Cardiac septum (tissue), 1 donor: ENCODE measurements at regions not wholly inside any gene's neighbourhood (a gene's known extent, or its start where the extent isn't known, plus 50 kb on each side); places are given as distances from the start of the nearest gene placed in this dataset.
"Not testable (repeated sequence)": the region's sequence is repeated elsewhere in the genome, so short reads cannot be mapped to it uniquely, and the experiment has no call there.

ENCODE experiments used
- DNase-seq: peaks from one replicate; pipeline ENCODE4 v3.0.0-alpha.2; 2020; ENCODE audit warnings: low spot score
- intact Hi-C: fragments of 100-400 bp; cut with DNase I; formaldehyde crosslinking; loops from one replicate; pipeline ENCODE4 v1.14.0; 2022
- donor health status: DM: no; HTN: no; CAD: no.

DNA sequence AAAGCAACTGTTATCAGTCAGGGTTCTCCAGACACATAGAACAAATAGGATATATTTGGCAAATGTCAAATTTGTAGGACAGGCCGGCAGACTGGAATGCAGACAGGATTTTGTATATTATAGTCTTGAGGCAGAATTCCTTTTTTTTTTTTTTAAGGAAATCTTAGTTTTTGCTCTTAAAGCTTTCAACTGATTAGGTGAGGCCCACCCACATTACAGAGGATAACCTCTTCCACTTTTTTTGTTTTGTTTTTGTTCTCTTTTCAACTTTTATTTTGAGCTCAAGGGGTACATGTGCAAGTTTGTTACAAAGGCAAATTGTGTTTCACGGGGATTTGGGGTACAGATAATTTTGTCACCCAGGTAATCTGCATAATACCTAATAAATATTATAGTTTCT is 350.2 kb upstream of the CHAC2 start:
- intact Hi-C loops: no loop called here
- no peak for DNase-seq

DNA sequence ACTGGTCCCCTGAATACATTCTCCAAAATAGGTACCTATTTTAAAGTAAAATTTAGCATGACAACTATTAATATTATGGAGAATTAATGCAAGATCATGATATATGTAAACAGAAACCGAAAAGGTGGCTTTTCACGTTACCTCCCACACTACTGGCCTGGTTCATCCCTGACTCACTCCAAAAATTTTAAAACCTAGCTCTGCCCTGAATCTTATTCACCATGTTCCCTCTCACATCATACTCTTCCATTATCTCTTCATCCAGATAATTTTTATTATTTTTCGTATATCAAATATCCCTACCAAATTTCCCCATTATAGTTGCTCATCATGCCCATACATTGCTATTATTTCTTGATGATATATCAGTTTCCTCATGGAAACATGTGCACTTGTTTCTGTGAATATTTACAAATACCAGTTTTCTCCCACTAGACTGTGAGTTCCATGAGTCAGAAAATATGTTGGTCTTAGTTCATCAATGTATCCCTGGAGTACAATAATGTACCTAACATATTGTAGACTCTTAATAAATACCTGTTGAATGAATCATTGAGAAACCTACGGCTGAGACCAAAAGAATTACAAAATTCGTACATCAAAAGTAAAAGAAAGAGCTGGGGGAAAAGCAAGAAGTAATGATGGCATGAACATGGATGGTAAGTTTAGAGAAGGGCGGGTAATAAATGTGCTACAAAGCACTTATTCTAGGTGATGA is 360.1 kb upstream of the CHAC2 start:
- intact Hi-C loops: no loop called here
- no peak for DNase-seq

DNA sequence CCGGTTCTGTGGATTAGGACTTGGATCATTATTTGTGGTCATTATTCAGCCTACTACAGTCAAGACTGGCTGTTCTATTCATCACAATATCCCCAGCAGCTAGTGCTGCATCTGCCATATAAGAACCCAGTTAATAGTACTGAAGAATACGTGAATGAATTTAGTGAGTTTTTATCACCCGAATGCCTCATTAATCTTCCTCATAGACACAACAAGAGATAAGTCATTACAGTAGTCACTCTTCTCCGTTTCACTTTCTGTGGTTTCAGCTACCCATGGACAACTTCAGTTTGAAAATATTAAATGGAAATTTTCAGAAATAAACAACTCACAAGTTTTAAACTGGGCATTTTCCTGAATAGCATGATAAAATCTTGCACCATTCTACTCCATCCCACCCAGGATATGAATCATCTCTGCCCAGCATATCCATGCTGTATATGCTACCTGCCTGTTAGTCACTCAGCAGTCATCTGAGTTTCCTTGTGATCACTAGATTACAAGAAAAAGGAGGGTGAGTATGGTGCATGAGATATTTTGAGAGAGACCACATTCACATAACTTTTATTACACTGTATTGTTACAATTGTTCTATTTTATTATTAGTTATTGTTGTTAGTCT is 363.7 kb upstream of the CHAC2 start:
- DNase-seq: no peak
- intact Hi-C loops: no loop called here

DNA sequence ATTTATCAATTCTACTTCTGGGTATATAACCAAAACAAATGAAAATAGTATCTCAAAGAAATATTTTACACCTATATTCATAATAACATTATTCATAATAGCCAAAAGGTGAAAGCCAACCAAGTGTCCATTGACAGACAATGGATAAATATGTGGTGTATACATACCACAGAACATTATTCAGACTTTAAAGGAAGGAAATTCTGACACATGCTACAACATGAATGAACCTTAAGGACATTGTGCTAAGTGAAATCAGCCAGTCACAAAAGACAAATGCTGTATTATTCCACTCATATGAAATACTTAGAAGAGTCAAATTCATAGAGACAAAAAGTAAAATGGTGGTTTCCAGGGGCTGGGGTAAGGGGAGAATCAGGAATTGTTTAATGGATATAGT is 370.5 kb upstream of the CHAC2 start:
- no peak for DNase-seq
- intact Hi-C loops: no loop called here

DNA sequence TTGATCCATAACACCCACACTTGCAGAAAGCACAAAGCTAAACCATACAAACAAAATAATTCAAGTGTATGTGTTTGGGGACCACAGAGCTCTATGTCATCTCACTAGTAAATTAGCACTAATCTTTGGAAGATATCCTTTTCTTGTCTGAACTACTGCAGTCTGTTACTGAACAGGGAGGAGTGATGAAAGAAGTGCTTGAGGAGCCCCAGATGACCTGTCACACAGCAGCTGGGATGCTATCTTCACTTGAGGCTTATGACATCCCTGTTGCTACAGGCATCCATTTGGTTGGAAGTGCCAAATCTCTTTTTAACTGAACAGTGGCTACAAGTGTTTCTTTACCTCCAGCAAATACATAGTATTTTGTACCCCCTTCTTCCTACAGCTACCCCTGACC is 386.3 kb upstream of the CHAC2 start:
- intact Hi-C loops: no loop called here
- no peak for DNase-seq

DNA sequence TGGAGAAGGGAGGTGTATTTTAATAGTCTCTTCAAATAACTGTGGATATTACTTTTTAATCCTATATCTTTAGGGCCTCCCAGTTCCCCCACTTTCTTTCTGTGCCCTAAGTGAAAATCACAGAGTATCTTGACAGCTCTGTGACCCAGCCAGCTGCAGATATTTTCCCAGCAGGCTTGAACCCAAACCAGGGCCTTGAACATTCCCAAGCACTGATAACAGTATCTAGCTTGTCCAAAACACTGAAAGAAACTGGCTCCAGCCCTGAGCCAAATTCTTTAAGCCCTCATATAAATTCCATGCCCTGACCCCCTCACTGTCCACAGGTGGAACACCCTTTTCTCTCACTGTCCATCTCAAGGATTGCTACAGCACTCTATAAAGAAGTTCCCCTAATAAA is 388.1 kb upstream of the CHAC2 start:
- intact Hi-C loops: no loop called here
- DNase-seq: no peak

DNA sequence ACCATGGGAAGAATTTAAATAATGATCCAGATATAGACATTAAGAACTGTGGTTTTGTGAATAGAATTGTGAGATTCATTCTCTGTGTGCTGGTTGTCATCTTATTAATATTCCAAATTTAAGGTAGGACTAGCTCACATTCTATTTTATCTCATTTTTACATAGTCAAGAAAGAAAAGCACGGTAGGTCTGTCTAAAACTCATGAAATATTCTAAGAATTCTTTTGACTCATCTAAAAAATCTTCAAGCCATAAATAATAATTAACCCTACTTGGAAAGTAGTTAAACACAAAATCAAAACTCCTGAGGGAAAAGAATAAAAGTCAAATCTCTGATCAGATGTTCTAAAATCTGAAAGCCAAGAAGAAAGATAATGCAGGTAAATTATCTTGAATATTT is 388.8 kb upstream of the CHAC2 start:
- intact Hi-C loops: no loop called here

DNA sequence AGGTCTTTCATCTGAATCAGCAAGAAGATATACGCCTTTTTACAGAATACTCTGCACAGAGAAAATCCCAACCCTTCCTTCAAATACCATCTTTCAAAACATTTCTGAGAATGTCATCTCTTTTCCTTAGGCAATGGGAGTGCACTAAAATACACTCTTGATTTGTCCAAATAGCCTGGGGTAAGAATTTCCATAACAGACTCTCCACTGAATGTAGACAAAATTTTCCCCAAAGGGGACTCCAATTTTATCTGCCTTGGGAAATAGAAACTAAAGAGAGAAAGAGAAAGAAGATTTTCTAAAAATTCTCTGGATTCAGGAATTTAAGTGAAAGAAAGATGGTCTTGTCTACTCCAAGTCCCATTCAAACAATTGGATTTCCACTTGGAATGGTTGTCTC is 394.5 kb upstream of the CHAC2 start:
- intact Hi-C loops: no loop called here
- no peak for DNase-seq

More for the DNA sequence above, 388.8 kb upstream of the CHAC2 start:
- no peak for DNase-seq

DNA sequence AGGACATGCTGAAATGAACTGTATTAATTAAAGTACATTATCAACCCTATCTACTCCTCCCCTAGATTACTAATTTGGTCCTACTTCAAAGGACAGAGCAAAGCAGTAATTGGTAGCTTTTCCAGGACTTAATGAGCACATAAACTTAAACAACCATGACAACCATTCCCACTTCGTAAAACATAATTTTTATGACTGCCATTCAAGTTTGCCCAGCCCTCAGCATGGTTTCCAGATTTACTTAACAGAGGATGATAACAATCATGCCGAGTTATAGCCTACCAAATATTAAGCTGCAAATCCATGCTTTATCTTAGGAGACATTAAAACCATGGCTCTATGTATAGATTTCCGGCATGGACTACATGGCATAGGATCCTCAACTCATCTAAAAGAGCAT is 401.1 kb upstream of the CHAC2 start:
- intact Hi-C loops: no loop called here
- DNase-seq: no peak

DNA sequence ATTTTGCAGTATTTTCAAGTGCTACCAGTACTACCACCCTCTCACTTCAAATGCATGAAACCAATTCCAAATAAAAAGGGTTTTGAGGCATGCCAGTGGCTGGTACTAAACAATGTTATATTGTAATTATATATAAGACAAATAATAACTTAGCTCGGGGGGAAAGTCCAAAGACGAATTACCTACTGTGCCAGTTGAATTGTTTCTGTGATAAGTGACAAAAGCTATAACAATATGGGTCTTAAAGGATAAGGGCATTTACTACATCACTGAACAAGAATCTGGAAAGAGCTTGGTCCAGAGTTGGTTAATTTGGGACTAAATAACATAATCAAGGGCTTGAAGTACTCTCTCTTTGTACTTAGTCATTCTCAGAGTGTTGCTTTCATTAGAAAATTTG is 404.7 kb upstream of the CHAC2 start:
- DNase-seq: no peak
- intact Hi-C loops: no loop called here

DNA sequence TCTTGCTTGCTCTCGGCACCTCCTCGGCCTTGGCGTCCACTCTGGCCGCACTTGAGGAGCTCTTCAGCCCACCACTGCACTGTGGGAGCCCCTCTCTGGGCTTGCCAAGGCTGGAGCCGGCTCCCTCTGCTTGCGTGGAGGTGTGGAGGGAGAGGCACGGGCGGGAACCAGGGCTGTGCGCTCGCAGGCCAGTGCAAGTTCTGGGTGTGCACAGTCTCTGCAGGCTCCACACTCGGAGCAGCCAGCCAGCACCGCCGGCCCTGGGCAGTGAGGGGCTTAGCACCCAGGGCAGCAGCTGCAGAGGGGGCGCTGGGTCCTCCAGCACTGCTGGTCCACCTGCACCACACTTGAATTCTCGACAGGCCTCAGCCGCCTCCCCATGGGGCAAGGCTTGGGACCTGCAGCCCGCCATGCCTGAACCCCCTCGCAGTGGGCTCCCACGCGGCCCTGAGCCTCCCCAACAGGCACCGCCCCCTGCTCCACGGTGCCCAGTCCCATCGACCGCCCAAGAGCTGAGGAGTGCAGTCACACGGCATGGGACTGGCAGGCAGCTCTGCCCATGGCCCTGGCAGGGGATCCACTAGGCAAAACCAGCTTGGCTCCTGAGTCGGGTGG is 411.2 kb upstream of the CHAC2 start:
- intact Hi-C loops: no loop called here
- peak; percentile 72 for DNase-seq

DNA sequence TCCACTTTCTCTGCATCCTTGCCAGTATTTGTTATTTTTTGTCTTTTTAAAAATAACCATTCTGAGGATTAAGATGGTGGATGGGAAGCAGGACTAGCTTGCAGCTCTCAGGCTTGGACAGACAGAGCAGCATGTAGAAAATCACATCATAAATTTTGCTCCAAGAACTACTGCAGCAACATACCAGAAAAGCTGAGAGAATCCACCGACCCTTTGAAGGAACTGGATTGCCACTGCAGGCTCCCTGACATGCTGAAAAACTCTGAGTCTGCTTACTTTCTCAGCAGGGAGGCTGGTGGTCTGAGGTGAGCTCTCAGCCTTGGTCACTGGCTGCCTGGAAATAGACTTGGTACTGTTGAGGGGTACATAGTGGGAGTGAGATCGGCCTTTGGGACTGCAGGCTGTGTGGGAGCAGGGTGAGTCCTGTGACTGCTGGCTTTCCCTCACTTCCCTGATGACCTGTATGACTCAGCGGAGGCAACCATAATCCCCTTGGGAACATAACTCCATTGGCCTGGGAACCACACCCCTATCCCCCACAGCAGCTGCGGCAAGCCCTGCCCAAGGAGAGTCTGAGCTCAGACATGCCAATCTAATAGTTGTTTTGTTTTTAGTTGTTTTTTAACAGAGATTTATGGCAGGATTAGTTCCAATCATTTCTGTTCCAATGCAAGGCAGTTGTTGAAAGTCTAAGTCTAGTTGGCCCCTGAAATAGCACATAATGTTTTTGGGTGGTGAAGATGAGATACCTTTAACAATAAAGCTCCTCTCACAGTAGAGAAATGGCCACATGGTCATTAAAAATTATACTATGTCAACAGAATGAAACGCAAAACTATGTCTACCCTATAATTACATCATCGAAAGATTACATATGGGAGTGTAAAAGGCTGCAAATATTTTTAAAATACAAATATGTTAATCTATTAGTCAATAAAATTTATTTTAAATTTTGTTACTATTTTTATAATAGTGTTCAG is 414.2 kb upstream of the CHAC2 start:
- intact Hi-C loops: no loop called here
- DNase-seq: no peak

DNA sequence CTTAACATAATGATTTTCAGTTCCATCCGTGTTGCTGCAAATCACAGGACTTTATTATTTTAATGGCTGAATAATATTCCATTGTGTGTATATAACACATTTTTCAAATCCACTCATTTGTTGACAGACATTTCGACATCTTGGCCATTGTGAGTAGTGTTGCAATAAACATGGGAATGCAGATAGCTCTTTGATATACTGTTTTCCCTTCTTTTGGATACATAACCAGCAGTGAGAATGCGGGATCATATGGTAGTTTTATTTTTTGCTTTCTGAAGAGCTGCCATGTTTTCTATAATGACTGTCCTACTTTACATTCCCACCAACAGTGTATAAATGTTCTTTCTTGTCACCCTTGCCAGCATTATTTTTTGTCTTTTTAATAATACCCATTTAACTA is 420.3 kb upstream of the CHAC2 start:
- intact Hi-C loops: no loop called here
- DNase-seq: no peak

DNA sequence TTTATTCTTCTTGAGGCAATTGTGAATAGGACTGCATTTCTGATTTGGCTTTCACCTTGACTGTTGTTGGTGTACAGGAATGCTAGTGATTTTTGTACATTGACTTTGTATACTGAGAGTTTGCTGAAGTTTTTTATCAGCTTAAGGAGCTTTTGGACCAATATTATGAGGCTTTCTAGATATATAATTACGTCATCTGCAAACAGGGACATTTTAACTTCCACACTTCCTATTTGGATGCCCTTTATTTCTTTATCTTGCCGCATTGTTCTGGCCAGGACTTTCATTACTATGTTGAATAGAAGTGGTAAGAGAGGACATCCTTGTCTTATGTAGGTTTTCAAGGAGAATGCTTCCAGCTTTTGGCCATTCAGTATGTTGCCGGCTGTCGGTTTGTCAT is 425.4 kb upstream of the CHAC2 start:
- no peak for DNase-seq
- intact Hi-C loops: no loop called here

DNA sequence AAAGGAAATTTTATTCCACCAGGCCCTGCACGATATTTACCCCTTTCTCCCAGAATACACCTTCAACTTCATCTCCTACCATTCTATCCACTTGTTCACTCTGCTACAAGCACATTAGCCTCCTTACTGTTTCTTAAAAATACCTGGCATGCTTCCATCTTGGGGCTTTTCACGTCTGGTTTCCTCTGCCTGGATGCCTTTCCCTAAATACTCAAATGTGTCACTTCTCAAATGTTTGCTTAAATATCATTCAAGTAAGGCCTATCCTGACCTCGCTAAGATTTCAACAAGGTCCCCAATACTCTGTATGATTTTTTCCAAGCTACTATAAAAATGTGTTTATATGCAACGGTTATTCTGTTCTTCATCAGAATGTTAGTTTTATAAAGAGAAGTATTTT is 433.0 kb upstream of the CHAC2 start:
- DNase-seq: no peak
- intact Hi-C loops: no loop called here

DNA sequence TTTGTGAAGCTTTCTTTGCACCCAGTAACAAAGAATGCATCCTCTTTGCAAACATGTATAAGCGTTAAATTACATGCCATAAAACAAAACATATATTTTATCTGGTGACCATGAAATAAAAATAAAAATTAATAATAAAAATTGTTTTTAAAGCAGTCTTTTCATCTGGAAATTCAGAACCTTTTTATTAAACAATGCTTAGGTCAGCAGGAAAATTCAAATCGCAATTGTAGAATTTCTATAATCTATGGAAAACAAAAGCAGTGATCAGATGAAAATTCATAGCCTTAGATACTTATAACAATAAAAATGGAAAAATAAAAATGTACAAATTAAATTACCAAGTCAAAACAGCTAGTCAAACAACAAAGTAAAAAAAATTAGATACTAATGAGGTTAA is 435.9 kb upstream of the CHAC2 start:
- intact Hi-C loops: no loop called here

DNA sequence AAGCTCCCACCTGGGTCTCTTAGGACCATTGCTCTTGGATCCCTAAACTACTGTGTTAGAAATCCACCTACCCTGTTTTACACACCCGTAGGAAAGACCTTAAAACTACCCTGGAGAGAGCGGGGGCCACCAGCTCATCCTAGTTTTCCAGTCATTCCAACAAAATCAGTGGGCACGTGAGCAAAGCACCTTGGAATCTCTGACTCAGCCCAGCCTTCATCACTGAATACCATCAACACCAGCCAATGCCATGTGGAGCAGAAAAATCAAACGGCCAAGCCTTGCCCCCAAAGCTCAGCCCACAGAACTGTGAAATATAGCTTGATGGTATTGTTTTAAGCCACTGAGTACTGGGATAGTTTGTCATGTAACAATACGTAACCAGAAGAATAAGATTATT is 449.7 kb upstream of the CHAC2 start:
- intact Hi-C loops: no loop called here
- no peak for DNase-seq

More for the DNA sequence above, 435.9 kb upstream of the CHAC2 start:
- DNase-seq: no peak

DNA sequence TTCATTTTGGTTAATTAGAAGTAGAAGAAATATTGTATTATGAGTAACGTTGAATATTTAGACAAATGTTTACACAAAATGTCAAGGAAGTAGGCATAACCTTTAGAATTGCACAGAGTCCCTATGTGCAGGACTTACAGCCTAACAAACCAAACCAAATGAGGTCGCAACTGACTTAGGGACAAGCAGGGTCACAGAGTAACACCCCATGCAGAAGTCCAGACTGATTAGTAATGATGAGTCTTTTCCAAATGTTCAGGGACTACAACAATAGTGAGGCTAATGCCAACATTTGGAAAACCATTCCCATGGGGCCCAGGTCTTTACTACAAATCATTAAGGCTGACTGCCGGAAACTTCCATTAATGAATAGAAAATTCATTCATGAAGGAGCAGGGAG is 452.5 kb upstream of the CHAC2 start:
- intact Hi-C loops: no loop called here
- no peak for DNase-seq

DNA sequence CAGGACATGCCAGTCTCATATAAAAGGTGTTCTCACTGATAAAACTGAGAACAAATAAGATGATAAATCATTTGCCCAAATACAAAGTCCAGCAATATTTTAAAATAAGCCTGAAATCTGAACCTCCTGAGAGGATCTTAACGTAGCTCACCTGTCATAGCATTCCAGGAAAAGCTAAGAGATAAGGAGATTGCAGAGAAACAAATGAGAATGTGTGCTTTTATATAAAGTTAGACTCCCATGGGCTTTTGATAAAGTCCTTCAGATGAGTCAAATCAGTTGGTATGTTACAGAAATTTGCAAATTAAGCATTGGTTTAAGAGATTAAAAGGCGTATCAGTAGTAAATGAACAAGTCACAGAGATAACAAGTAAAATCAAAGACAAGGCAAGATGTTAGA is 452.9 kb upstream of the CHAC2 start:
- intact Hi-C loops: no loop called here
- no peak for DNase-seq

DNA sequence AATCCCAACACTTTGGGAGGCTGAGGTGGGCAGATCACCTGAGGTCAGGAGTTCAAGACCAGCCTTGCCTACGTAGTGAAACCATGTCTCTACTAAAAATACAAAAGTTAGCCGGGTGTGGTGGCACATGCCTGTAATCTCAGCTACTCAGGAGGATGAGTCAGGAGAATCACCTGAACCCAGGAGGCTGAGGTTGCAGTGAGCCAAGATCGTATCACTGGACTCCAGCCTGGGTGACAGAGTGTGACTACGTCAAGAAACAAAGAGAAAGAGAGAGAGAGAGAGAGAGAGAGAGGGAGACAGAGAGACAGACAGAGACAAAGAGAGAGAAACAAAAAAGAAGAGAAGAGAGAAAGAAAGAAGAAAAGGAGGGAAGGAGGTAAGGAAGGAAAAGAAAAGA is 454.0 kb upstream of the CHAC2 start:
- intact Hi-C loops, DNase-seq: not testable (repeated sequence)
